HEK293 (cell line): ENCODE measurements at regions not wholly inside any gene's neighbourhood (a gene's known extent, or its start where the extent isn't known, plus 50 kb on each side); places are given as distances from the start of the nearest gene placed in this dataset.

Experiments used
- CTCF ChIA-PET: fragments of 350-600 bp; formaldehyde crosslinking; extraction: SDS; loops from one replicate; lab custom pipeline; 2021; ENCODE audit warnings: antibody characterized with exemption; lab: Yijun Ruan, JAX
- POLR2A ChIA-PET: fragments of 300-600 bp; formaldehyde crosslinking; extraction: SDS; loops from one replicate; lab custom pipeline; 2020; ENCODE audit warnings: antibody characterized with exemption, inconsistent platforms; lab: Yijun Ruan, JAX
- H3K27ac ChIP-seq: fragments of 200-500 bp; sonication (Bioruptor generic); 2 replicates; pipeline ENCODE4 v1.5.1; 2014; ENCODE audit warnings: low read depth, low read length, control low read depth, inconsistent platforms; ENCODE audit errors: extremely low read depth
- H3K36me3 ChIP-seq, 2 experiments: fragments of 200-500 bp in 1 of 2; sonication (Bioruptor generic) in 1 of 2; 1 replicate in 1 of 2; 2 replicates in 1 of 2; pipeline ENCODE4 v1.5.1; 2014 to 2017; ENCODE audit warnings: inconsistent platforms in 2 of 2, low read length in 2 of 2; ENCODE audit not compliant: control insufficient read depth in 2 of 2, insufficient read depth in 1 of 2
- H3K4me1 ChIP-seq: fragments of 200-500 bp; sonication (Bioruptor generic); 2 replicates; pipeline ENCODE4 v1.5.1; 2014; ENCODE audit warnings: mild to moderate bottlenecking, low read length, inconsistent platforms; ENCODE audit not compliant: control insufficient read depth, insufficient read depth
- H3K4me3 ChIP-seq: 2 replicates; pipeline ENCODE4 v1.5.1; 2011; ENCODE audit warnings: low read depth, mild to moderate bottlenecking, control low read depth, low read length, moderate library complexity
- H3K9me3 ChIP-seq: fragments of 200-500 bp; sonication (Bioruptor generic); 2 replicates; pipeline ENCODE4 v1.5.1; 2014; ENCODE audit warnings: low read depth, low read length, inconsistent platforms; ENCODE audit not compliant: control insufficient read depth, insufficient read depth
- EGR2 ChIP-seq: fragments of 450-650 bp; formaldehyde crosslinking; IDR thresholded peaks from 2 replicates; pipeline ENCODE4 v1.5.1; 2016; ENCODE audit warnings: low read depth, missing biosample characterization, missing genetic modification characterization
- GLIS2 ChIP-seq: fragments of 450-650 bp; formaldehyde crosslinking; IDR thresholded peaks from 2 replicates; pipeline ENCODE4 v1.5.1; 2016; ENCODE audit warnings: missing biosample characterization, missing genetic modification characterization
- HOXD13 ChIP-seq: sonication (generic); formaldehyde crosslinking; IDR thresholded peaks from 2 replicates; pipeline ENCODE4 v1.8.0; 2022; ENCODE audit warnings: missing genetic modification reagents, borderline replicate concordance
- SCRT2 ChIP-seq: fragments of 450-650 bp; formaldehyde crosslinking; IDR thresholded peaks from 2 replicates; pipeline ENCODE4 v1.5.1; 2016; ENCODE audit warnings: missing biosample characterization, missing genetic modification characterization
- ZNF132 ChIP-seq: fragments of 450-650 bp; formaldehyde crosslinking; IDR thresholded peaks from 2 replicates; pipeline ENCODE4 v1.5.1; 2017; ENCODE audit warnings: missing biosample characterization, missing genetic modification characterization, borderline replicate concordance
- ZNF133 ChIP-seq: fragments of 450-650 bp; formaldehyde crosslinking; IDR thresholded peaks from 2 replicates; pipeline ENCODE4 v1.5.1; 2016; ENCODE audit warnings: missing biosample characterization, missing genetic modification characterization
- ZNF19 ChIP-seq: fragments of 450-650 bp; formaldehyde crosslinking; IDR thresholded peaks from 2 replicates; pipeline ENCODE4; 2016; ENCODE audit warnings: missing biosample characterization, missing genetic modification characterization, low read depth
- ZNF2 ChIP-seq: fragments of 450-650 bp; formaldehyde crosslinking; IDR thresholded peaks from 2 replicates; pipeline ENCODE4 v1.5.1; 2016; ENCODE audit warnings: missing biosample characterization, missing genetic modification characterization
- ZNF274 ChIP-seq, 2 experiments: fragments of 200-500 bp in 1 of 2; fragments of 450-650 bp in 1 of 2; sonication (Bioruptor generic) in 1 of 2; formaldehyde crosslinking in 1 of 2; IDR thresholded peaks; 2 replicates each; pipeline versions ENCODE4 v1.5.1 to v1.6.1; 2014 to 2016; ENCODE audit warnings: borderline replicate concordance in 1 of 2, inconsistent platforms in 1 of 2, low read length in 1 of 2, missing biosample characterization in 1 of 2, missing genetic modification characterization in 1 of 2
- ZNF37A ChIP-seq: fragments of 450-650 bp; IDR thresholded peaks from 2 replicates; pipeline ENCODE4 v1.5.1; 2018; ENCODE audit warnings: missing biosample characterization, missing genetic modification characterization
- ZNF423 ChIP-seq: fragments of 450-650 bp; formaldehyde crosslinking; IDR thresholded peaks from 2 replicates; pipeline ENCODE4 v1.5.1; 2016; ENCODE audit warnings: missing biosample characterization, missing genetic modification characterization
- ZNF473 ChIP-seq: fragments of 450-650 bp; formaldehyde crosslinking; IDR thresholded peaks from 2 replicates; pipeline ENCODE4 v1.5.1; 2017; ENCODE audit warnings: missing biosample characterization, missing genetic modification characterization
- ZNF48 ChIP-seq: fragments of 450-650 bp; formaldehyde crosslinking; IDR thresholded peaks from 2 replicates; pipeline ENCODE4 v1.5.1; 2016; ENCODE audit warnings: missing biosample characterization, missing genetic modification characterization
- ZNF521 ChIP-seq: fragments of 450-650 bp; formaldehyde crosslinking; IDR thresholded peaks from 2 replicates; pipeline ENCODE4 v1.5.1; 2017; ENCODE audit warnings: missing biosample characterization, mild to moderate bottlenecking, missing genetic modification characterization
- ZNF768 ChIP-seq: fragments of 450-650 bp; formaldehyde crosslinking; IDR thresholded peaks from 2 replicates; pipeline ENCODE4 v1.5.1; 2018; ENCODE audit warnings: missing biosample characterization, mild to moderate bottlenecking, missing genetic modification characterization
- ZNF777 ChIP-seq: fragments of 450-650 bp; formaldehyde crosslinking; IDR thresholded peaks from 2 replicates; pipeline ENCODE4 v1.5.1; 2017; ENCODE audit warnings: missing biosample characterization, missing genetic modification characterization, borderline replicate concordance
- ZSCAN16 ChIP-seq: fragments of 450-650 bp; formaldehyde crosslinking; IDR thresholded peaks from 2 replicates; pipeline ENCODE4 v1.5.1; 2016; ENCODE audit warnings: missing biosample characterization, missing genetic modification characterization
- TF ChIP-seq, protein P1 (sequence below): fragments of 450-650 bp; formaldehyde crosslinking; IDR thresholded peaks from 2 replicates; pipeline ENCODE4 v1.5.1; 2016; ENCODE audit warnings: missing biosample characterization, missing genetic modification characterization
- TF ChIP-seq, protein P2 (sequence below): fragments of 450-650 bp; formaldehyde crosslinking; IDR thresholded peaks from 2 replicates; pipeline ENCODE4 v1.5.1; 2017; ENCODE audit warnings: missing biosample characterization, missing genetic modification characterization
- TF ChIP-seq, protein P3 (sequence below): fragments of 450-650 bp; formaldehyde crosslinking; conservative IDR thresholded peaks from 2 replicates; pipeline ENCODE4 v1.5.1; 2016; ENCODE audit warnings: low read depth, missing biosample characterization, missing genetic modification characterization
- TF ChIP-seq, protein P4 (sequence below): fragments of 450-650 bp; formaldehyde crosslinking; IDR thresholded peaks from 2 replicates; pipeline ENCODE4 v1.5.1; 2016; ENCODE audit warnings: missing biosample characterization, missing genetic modification characterization, borderline replicate concordance

DNA sequence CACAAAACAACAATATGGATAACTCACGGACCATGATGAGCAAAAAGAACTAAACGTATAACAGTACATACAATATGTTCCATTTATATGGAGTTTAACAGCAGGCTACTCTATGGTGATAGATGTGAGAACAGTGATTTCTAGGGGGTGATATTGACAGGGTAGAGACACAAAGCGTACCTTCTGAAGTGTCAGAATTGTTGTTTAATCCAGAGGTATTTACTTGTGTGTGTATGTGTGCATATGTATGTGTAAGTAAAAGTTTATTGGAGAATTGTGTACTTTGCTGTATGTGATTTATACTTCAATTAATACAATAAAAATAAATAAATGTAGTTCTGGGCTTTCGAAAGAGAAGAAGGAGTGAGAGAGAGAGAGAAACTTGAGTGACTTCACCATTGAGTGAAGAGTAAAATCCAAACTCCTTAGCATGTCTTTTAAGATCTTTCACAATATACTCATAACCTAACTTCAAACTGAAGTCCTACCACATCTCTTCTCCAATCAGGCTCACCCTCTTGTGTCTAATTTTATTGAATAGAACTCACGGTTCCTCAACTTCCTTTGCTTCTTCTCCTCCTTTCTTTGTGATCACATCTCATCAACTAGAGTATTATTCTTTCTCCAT lies 126.0 kb upstream of the KLF7 start:
- Histone ChIP-seq H3K27ac (no peak overlapping the region), H3K4me3 (no peak overlapping the region), H3K9me3 (no peaks in the 10 kb centered on the region), H3K4me1 (no peaks in the 10 kb centered on the region), H3K36me3 (no peaks in the 10 kb centered on the region)
- ChIA-PET CTCF (no interaction called here), POLR2A (interaction anchor here (0.7 kb wide), 1 partner anchor 39 kb away, joined by 11 read pairs; no protein-coding TSS in a partner anchor)
- TF ChIP-seq ZNF423 (tag by site-specific recombination) (no peak), ZNF777 (tag by site-specific recombination) (no peak), ZSCAN16 (tag by site-specific recombination) (no peak)
- TF ChIP-seq, protein P1, sequence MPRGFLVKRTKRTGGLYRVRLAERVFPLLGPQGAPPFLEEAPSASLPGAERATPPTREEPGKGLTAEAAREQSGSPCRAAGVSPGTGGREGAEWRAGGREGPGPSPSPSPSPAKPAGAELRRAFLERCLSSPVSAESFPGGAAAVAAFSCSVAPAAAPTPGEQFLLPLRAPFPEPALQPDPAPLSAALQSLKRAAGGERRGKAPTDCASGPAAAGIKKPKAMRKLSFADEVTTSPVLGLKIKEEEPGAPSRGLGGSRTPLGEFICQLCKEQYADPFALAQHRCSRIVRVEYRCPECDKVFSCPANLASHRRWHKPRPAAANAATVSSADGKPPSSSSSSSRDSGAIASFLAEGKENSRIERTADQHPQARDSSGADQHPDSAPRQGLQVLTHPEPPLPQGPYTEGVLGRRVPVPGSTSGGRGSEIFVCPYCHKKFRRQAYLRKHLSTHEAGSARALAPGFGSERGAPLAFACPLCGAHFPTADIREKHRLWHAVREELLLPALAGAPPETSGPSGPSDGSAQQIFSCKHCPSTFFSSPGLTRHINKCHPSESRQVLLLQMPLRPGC (tag by site-specific recombination): no peak

DNA sequence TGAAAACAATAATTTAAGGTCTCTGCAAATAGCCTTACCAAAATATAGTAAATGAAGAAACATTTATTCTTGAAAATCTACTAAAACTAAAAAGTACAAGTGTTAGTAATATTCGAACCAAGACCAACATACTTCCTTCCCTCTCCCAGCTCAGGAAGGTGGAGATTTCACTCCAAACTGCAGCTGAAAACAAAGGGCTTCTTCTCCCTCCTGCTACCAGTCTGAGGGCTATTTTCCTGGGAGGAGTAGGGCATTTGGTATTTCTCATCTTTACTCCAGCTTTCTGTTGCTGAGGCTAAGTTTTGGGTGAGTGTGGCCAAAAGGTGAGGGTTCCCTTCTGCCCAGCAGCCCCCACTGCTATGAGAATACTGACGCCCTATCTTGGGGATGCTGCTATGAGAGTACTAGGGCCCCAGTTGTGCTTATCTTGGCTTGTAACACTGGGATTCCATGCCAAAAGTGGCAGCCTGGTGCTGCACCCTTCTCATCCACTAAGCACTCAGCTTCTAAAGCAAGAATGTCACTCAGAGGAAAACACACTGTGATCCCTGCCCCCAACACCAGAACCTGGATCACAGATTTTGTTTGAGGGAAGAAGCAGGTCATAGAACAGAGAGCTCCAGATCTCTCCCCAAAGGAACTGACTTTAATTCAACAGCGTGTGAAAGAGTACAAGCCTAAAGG lies 130.7 kb upstream of the KLF7 start:
- CTCF ChIA-PET: no interaction called here
- Histone ChIP-seq H3K4me3 (no peak overlapping the region), H3K36me3 (no peaks in the 10 kb centered on the region), H3K4me1 (no peaks in the 10 kb centered on the region), H3K9me3 (no peaks in the 10 kb centered on the region), H3K27ac (no peak overlapping the region)
- POLR2A ChIA-PET: no interaction called here
- TF ChIP-seq, protein P2, sequence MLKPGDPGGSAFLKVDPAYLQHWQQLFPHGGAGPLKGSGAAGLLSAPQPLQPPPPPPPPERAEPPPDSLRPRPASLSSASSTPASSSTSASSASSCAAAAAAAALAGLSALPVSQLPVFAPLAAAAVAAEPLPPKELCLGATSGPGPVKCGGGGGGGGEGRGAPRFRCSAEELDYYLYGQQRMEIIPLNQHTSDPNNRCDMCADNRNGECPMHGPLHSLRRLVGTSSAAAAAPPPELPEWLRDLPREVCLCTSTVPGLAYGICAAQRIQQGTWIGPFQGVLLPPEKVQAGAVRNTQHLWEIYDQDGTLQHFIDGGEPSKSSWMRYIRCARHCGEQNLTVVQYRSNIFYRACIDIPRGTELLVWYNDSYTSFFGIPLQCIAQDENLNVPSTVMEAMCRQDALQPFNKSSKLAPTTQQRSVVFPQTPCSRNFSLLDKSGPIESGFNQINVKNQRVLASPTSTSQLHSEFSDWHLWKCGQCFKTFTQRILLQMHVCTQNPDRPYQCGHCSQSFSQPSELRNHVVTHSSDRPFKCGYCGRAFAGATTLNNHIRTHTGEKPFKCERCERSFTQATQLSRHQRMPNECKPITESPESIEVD: no peak
- TF ChIP-seq, protein P3, sequence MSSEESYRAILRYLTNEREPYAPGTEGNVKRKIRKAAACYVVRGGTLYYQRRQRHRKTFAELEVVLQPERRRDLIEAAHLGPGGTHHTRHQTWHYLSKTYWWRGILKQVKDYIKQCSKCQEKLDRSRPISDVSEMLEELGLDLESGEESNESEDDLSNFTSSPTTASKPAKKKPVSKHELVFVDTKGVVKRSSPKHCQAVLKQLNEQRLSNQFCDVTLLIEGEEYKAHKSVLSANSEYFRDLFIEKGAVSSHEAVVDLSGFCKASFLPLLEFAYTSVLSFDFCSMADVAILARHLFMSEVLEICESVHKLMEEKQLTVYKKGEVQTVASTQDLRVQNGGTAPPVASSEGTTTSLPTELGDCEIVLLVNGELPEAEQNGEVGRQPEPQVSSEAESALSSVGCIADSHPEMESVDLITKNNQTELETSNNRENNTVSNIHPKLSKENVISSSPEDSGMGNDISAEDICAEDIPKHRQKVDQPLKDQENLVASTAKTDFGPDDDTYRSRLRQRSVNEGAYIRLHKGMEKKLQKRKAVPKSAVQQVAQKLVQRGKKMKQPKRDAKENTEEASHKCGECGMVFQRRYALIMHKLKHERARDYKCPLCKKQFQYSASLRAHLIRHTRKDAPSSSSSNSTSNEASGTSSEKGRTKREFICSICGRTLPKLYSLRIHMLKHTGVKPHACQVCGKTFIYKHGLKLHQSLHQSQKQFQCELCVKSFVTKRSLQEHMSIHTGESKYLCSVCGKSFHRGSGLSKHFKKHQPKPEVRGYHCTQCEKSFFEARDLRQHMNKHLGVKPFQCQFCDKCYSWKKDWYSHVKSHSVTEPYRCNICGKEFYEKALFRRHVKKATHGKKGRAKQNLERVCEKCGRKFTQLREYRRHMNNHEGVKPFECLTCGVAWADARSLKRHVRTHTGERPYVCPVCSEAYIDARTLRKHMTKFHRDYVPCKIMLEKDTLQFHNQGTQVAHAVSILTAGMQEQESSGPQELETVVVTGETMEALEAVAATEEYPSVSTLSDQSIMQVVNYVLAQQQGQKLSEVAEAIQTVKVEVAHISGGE (tag by site-specific recombination): no peak
- TF ChIP-seq ZNF19 (tag by site-specific recombination) (no peak), ZNF473 (no peak), ZNF521 (tag by site-specific recombination) (no peak), ZNF132 (no peak), SCRT2 (no peak), GLIS2 (tag by site-specific recombination) (no peak), ZNF768 (tag by site-specific recombination) (no peak), ZNF2 (tag by site-specific recombination) (no peak), ZNF37A (tag by site-specific recombination) (no peak), ZNF48 (tag by site-specific recombination) (no peak), EGR2 (tag by site-specific recombination) (no peak), ZNF133 (tag by site-specific recombination) (no peak), HOXD13 (CRISPR knock-in tag) (no peak), ZNF274 (IDR thresholded peaks at IDR 0.05; ENCODE audit: low read length) (no peak), ZNF274 (tag by site-specific recombination; IDR thresholded peaks at IDR 0.05; ENCODE audit: borderline replicate concordance) (no peak)
- TF ChIP-seq, protein P4, sequence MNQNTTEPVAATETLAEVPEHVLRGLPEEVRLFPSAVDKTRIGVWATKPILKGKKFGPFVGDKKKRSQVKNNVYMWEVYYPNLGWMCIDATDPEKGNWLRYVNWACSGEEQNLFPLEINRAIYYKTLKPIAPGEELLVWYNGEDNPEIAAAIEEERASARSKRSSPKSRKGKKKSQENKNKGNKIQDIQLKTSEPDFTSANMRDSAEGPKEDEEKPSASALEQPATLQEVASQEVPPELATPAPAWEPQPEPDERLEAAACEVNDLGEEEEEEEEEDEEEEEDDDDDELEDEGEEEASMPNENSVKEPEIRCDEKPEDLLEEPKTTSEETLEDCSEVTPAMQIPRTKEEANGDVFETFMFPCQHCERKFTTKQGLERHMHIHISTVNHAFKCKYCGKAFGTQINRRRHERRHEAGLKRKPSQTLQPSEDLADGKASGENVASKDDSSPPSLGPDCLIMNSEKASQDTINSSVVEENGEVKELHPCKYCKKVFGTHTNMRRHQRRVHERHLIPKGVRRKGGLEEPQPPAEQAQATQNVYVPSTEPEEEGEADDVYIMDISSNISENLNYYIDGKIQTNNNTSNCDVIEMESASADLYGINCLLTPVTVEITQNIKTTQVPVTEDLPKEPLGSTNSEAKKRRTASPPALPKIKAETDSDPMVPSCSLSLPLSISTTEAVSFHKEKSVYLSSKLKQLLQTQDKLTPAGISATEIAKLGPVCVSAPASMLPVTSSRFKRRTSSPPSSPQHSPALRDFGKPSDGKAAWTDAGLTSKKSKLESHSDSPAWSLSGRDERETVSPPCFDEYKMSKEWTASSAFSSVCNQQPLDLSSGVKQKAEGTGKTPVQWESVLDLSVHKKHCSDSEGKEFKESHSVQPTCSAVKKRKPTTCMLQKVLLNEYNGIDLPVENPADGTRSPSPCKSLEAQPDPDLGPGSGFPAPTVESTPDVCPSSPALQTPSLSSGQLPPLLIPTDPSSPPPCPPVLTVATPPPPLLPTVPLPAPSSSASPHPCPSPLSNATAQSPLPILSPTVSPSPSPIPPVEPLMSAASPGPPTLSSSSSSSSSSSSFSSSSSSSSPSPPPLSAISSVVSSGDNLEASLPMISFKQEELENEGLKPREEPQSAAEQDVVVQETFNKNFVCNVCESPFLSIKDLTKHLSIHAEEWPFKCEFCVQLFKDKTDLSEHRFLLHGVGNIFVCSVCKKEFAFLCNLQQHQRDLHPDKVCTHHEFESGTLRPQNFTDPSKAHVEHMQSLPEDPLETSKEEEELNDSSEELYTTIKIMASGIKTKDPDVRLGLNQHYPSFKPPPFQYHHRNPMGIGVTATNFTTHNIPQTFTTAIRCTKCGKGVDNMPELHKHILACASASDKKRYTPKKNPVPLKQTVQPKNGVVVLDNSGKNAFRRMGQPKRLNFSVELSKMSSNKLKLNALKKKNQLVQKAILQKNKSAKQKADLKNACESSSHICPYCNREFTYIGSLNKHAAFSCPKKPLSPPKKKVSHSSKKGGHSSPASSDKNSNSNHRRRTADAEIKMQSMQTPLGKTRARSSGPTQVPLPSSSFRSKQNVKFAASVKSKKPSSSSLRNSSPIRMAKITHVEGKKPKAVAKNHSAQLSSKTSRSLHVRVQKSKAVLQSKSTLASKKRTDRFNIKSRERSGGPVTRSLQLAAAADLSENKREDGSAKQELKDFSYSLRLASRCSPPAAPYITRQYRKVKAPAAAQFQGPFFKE (tag by site-specific recombination): no peak
